ENCODE measurements at regions not wholly inside any gene's neighbourhood (a gene's known extent, or its start where the extent isn't known, plus 50 kb on each side); places are given as distances from the start of the nearest gene placed in this dataset.

DNA sequence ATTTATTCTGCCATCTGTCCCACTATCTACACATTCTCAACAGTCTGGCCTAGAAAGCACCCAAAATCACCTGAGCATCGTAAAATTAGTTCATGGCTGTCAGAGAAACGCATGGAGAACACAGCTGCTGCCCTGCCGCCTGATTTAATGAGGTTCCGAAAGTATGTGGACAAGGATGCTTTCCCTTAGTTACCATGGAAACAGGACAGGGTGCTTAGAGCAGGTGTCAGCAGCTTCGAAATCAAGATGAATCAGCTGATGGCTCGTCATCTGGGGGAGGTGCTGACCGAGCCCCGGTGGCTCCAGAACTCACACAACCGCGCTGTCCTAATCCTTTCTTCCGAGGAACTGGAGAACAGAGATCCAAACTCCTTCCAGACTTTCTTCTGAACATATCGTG is 151.5 kb downstream of the TEX36 start:
- TF ChIP-seq POLR2AphosphoS5 (IDR thresholded peaks at IDR 0.05; ENCODE audit: borderline replicate concordance, low read depth, low read length) = no peak
- TF ChIP-seq EZH2 (IDR thresholded peaks at IDR 0.05) = no peak

Data from SK-N-MC (cell line).